VCaP (cell line): ENCODE measurements at regions not wholly inside any gene's neighbourhood (a gene's known extent, or its start where the extent isn't known, plus 50 kb on each side); places are given as distances from the start of the nearest gene placed in this dataset.

Experiments
- H3K27ac ChIP-seq: fragments of 450-650 bp; 2 replicates; pipeline ENCODE4 v1.5.1; 2017
- TF ChIP-seq, protein P1 (sequence below): fragments of 450-650 bp; conservative IDR thresholded peaks from 2 replicates; pipeline ENCODE4 v1.5.1; 2017; ENCODE audit warnings: mild to moderate bottlenecking, moderate library complexity

DNA sequence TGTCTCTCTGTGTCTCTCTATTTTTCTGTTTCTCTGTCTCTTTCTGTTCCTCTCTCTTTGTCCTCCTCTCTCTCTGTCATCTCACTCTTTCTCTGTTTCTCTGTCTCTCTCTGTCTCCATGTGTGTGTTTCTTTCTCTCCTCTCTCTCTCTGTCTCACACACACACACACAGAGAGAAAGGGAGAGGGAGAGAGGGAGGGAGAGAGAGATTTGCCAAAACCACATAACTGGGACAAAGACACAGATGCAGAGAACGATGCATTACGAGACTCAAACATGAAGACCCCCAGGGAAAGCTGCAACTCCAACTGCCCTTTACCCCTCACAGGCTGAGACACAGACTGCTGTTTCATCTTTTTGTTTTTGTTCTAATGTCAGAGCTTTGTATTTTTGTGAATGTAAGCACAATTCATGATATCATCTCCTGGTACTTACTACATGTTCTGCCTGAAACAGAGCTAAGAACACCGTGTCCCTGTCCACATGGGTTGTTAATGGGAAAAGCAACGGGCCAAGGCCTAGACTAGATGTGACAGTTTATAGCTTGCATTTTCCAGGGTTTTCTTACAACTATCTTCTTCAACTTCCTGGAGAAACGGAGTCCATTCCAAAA lies 177.1 kb upstream of the ARID1B start:
- TF ChIP-seq, protein P1, sequence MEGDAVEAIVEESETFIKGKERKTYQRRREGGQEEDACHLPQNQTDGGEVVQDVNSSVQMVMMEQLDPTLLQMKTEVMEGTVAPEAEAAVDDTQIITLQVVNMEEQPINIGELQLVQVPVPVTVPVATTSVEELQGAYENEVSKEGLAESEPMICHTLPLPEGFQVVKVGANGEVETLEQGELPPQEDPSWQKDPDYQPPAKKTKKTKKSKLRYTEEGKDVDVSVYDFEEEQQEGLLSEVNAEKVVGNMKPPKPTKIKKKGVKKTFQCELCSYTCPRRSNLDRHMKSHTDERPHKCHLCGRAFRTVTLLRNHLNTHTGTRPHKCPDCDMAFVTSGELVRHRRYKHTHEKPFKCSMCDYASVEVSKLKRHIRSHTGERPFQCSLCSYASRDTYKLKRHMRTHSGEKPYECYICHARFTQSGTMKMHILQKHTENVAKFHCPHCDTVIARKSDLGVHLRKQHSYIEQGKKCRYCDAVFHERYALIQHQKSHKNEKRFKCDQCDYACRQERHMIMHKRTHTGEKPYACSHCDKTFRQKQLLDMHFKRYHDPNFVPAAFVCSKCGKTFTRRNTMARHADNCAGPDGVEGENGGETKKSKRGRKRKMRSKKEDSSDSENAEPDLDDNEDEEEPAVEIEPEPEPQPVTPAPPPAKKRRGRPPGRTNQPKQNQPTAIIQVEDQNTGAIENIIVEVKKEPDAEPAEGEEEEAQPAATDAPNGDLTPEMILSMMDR: no peak
- H3K27ac ChIP-seq: no peak overlapping the region

- H3K27ac ChIP-seq: no peak overlapping the region
- TF ChIP-seq, protein P1: no peak
These were observed 177.8 kb upstream of the ARID1B start for GRCh38 chr6:156599366-156599765.

- TF ChIP-seq, protein P1: no peak
- no peak overlapping the region for H3K27ac ChIP-seq
These were observed 178.4 kb upstream of the ARID1B start for GRCh38 chr6:156598855-156599180.

- TF ChIP-seq, protein P1: no peak
- H3K27ac ChIP-seq: no peak overlapping the region
These were observed 178.9 kb upstream of the ARID1B start for GRCh38 chr6:156598071-156598854.

DNA sequence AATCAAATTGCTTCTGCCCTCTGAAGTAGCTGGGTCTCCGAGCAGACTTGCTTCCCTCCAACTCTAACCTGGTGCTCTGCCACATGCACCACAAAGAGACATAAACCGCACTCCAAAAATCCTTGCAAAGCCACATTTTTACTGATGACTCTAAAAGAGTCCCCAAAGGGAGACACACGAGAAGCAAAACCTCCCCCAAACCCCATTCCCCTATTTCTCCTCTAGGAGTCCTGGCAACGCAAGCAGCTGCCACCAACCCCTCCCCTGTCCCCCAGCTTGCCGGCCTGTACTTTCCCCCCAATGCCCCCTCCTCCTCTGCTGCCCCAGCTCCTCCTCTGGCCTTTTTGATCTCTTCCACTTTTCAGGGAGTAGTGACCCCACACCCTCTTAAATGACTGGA lies 180.1 kb upstream of the ARID1B start:
- TF ChIP-seq, protein P1: no peak
- H3K27ac ChIP-seq: no peak overlapping the region

DNA sequence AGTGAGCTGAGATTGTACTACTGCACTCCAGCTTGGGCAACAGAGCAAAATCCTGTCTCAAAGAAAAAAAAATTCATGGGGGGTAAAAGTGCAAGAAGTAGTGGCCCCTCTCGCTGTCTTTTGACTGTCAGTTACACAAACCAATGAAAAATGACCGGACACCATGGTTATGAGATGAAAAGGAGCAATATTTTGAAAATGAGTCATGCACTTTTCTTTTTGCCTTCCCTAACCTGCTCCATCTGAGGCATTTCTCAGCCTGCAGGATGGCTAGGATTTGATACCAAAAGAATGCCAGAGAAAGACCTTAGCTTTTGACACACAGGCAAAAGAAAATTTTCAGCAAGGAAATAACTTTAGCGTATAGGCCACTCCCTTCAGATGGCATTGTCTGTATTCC lies 181.7 kb upstream of the ARID1B start:
- H3K27ac ChIP-seq: no peak overlapping the region
- TF ChIP-seq, protein P1: no peak

GRCh38 chr6:156593893-156594292 lies 183.3 kb upstream of the ARID1B start:
- TF ChIP-seq, protein P1: no peak
- H3K27ac ChIP-seq: no peak overlapping the region
